RKO (cell line): ENCODE measurements at regions not wholly inside any gene's neighbourhood (a gene's known extent, or its start where the extent isn't known, plus 50 kb on each side); places are given as distances from the start of the nearest gene placed in this dataset.

Experiments used
- DNase-seq: peaks from one replicate; pipeline ENCODE4 v3.0.0-alpha.2; 2016; ENCODE audit warnings: low spot score

- DNase-seq, result no peak
These were observed 745.0 kb downstream of the TMEM182 start for GRCh38 chr2:103506812-103507211.

- no peak for DNase-seq
These were observed 750.6 kb downstream of the TMEM182 start for GRCh38 chr2:103512442-103512841.

GRCh38 chr2:103520547-103520946 lies 758.7 kb downstream of the TMEM182 start:
- no peak for DNase-seq

GRCh38 chr2:103525756-103526155 lies 763.9 kb downstream of the TMEM182 start:
- DNase-seq, result no peak

- DNase-seq, result no peak
These were observed 764.9 kb downstream of the TMEM182 start for GRCh38 chr2:103526757-103527156.

GRCh38 chr2:103527278-103527677 lies 765.4 kb downstream of the TMEM182 start:
- no peak for DNase-seq

- no peak for DNase-seq
These were observed 768.1 kb downstream of the TMEM182 start for GRCh38 chr2:103529798-103530502.

GRCh38 chr2:103552775-103553174 lies 790.9 kb downstream of the TMEM182 start:
- DNase-seq, result no peak

- DNase-seq, result no peak
These were observed 833.0 kb downstream of the TMEM182 start for GRCh38 chr2:103594823-103595222.

- DNase-seq, result no peak
These were observed 843.4 kb downstream of the TMEM182 start for GRCh38 chr2:103605071-103605780.

- no peak for DNase-seq
These were observed 853.8 kb downstream of the TMEM182 start for GRCh38 chr2:103615611-103616105.

GRCh38 chr2:103616891-103617290 lies 855.1 kb downstream of the TMEM182 start:
- no peak for DNase-seq

GRCh38 chr2:103618112-103618511 lies 856.3 kb downstream of the TMEM182 start:
- DNase-seq, result no peak

GRCh38 chr2:103627301-103627700 lies 865.5 kb downstream of the TMEM182 start:
- DNase-seq, result no peak

- no peak for DNase-seq
These were observed 877.1 kb downstream of the TMEM182 start for GRCh38 chr2:103638978-103639377.

GRCh38 chr2:103656558-103656957 lies 894.7 kb downstream of the TMEM182 start:
- DNase-seq, result peak; percentile 37

- DNase-seq, result no peak
These were observed 898.7 kb downstream of the TMEM182 start for GRCh38 chr2:103660519-103660918.

- DNase-seq, result no peak
These were observed 899.1 kb downstream of the TMEM182 start for GRCh38 chr2:103660947-103661346.

- DNase-seq, result no peak
These were observed 902.9 kb downstream of the TMEM182 start for GRCh38 chr2:103664690-103665089.

- DNase-seq, result no peak
These were observed 905.6 kb downstream of the TMEM182 start for GRCh38 chr2:103667335-103667884.

- DNase-seq, result no peak
These were observed 907.7 kb downstream of the TMEM182 start for GRCh38 chr2:103669531-103669930.
